Left ventricle myocardium superior (tissue), 1 donor: ENCODE measurements at regions not wholly inside any gene's neighbourhood (a gene's known extent, or its start where the extent isn't known, plus 50 kb on each side); places are given as distances from the start of the nearest gene placed in this dataset.
"Not testable (repeated sequence)": the region's sequence is repeated elsewhere in the genome, so short reads cannot be mapped to it uniquely, and the experiment has no call there.

Source experiments
- ATAC-seq: fragments of 200-7000 bp; cut with Tn5 transposase; one replicate; pipeline ENCODE4 v1.9.1; 2020; ENCODE audit warnings: mild to moderate bottlenecking, moderate library complexity
- DNase-seq: peaks from one replicate; pipeline ENCODE4 v3.0.0-alpha.2; 2020
- intact Hi-C: fragments of 100-400 bp; cut with micrococcal nuclease; formaldehyde crosslinking; loops from one replicate; pipeline ENCODE4 v1.11.0; 2022
- donor health status: DM: no; HTN: yes; CAD: no; lungs with severe emphysema.

GRCh38 chr2:118388771-118389170, 300.5 kb downstream of the INSIG2 start:
- intact Hi-C loops, result no loop called here
- DNase-seq (no peak), ATAC-seq (no peak)

- ATAC-seq, result no peak
- no peak for DNase-seq
- intact Hi-C loops, result no loop called here
These were observed 299.2 kb downstream of the INSIG2 start for GRCh38 chr2:118387509-118387908.

GRCh38 chr2:118386641-118387302, 298.5 kb downstream of the INSIG2 start:
- intact Hi-C loops, result no loop called here
- no peak for DNase-seq
- no peak for ATAC-seq

DNA sequence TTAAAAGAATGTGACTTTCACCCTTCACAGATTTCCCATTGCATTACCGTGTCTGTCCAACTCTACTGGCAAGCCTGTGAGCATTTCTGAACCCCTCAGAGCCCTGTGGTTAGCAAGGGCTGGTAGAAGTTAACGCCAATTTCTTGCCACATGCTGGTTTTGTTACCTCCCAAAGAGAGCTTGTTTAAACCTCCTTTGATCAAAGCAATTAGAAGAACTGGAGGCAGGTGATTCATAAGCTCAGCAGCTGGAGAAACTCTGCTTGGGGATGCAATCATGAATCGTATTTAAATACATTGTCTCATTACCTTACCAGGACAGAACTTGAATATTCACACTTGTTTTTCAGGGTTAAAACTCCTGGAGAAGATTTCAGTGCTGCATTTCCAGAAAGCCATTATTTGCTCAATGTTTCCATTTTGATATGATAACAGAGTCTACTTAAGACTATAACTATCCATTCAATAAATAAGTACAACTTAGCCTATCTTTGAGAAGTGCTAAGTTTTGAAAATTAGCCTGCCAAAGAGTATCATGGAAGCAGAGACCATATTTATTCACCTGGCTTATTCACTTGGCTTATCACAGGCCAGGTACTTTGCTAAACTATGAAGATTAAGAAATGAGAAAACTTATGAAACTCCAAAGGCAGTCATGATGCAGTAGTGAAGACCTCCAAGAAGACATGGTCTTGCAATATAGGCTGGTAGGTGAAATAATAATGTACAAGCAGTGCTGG, 292.8 kb downstream of the INSIG2 start:
- intact Hi-C loops, result no loop called here
- DNase-seq (no peak), ATAC-seq (no peak)

DNA sequence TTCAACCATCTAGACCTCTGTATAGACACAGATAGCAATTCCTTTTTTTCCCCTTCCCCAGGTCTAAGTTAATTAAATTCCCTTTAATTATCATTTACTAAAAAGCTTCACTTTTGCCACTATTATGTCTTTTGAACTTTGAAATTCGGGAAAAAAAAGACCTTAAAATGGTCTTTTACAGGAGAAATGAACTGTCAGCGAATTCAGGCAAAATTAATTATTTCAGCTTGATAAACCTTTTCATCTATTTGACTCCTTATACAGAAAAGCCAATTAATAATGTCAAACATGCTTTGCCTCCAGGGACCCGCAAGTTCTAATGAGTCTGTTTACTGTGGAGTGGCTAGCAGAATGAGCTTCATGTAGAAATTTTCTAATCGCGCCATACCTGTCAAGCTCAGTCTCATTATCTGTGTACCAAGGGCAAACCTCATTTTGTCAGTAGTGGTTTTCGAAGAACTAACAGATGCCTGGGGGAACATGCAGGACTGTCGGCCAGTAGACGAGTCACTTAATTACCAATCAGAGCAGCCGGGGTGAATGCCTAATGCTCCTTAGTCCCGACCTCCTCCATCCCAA, 287.7 kb downstream of the INSIG2 start:
- intact Hi-C loops, result no loop called here
- DNase-seq (no peak), ATAC-seq (no peak)

DNA sequence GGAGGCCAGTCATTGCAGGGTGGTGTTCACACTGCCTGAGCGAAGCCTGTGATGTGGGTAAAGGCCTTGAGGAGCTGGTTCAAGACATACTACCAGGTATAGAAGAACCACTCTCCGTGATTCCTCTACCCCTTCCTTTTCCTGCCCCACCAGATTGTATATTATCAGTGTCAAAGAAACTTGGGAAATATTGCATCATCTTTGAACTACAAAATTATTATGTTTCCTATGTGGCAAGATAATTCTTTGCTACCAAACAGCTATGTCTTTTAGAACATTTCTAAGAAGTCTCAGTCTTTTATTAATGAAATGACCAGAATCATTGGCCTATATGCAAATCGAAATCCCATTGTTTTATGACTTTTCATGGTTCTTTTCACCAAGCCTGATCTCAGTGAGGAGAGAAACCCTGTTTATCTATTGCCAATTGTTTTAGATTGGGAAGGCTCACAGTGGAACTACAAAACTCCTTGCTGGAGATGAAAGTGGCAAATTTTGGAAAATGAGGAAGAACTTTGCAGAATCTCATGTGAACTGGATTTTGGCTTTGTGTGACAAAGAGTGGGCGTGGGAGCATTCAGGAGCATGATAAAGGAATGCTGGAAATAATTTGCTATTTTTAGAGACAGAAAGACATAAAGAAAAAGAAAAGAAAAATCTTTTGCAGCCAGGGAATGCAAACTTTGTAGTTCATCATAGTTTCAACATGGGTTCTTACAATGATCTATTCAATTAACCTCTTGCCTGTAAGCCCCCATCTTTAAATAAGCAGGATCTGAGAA, 286.9 kb downstream of the INSIG2 start:
- intact Hi-C loops, result no loop called here
- no peak for DNase-seq
- no peak for ATAC-seq

- intact Hi-C loops, result no loop called here
- ATAC-seq, result no peak
- DNase-seq, result no peak
These were observed 284.9 kb downstream of the INSIG2 start for GRCh38 chr2:118372886-118373830.

DNA sequence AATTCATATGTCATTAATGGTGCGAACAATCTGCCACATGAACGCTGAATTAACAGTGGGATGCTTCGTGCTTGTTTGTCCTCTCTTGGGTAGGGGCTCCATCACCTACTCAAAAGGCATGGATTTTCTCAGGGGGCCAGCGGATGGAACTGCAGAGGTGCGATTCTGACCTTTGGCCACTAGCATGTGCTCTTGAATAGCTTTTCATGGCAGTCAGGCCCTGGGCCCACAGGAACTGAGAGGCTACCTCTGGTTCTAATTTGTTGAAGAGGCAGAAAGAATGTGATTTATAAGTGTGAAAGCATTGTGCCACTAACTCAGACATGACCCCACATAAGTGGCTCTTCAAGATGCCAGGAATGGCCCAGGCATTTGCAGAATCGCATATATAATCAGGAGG, 283.2 kb downstream of the INSIG2 start:
- ATAC-seq, result no peak
- intact Hi-C loops, result no loop called here

GRCh38 chr2:118369521-118369920, 281.2 kb downstream of the INSIG2 start:
- intact Hi-C loops, DNase-seq, ATAC-seq: not testable (repeated sequence)

More for the DNA sequence above, 283.2 kb downstream of the INSIG2 start:
- DNase-seq, result no peak

DNA sequence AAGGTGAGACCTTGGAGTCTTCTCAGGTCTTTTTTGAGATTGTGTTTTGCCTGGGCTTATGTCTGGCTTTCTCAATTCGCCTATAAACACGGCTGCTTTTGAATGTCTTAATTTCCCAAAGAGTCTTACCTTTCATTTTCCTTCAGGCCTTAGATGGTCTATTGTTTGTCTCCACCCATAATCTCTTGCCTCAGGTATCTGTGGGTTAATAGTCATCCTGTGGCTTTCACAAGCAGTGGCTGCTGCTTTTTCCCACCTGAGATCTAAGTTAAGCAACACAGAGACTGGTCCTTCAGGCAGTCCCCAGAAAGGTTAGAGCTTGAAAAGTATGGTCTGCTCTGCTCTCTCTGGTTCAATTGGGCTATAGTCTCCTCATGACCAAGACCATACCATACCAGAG, 275.3 kb downstream of the INSIG2 start:
- no peak for DNase-seq
- ATAC-seq, result no peak
- intact Hi-C loops, result no loop called here

DNA sequence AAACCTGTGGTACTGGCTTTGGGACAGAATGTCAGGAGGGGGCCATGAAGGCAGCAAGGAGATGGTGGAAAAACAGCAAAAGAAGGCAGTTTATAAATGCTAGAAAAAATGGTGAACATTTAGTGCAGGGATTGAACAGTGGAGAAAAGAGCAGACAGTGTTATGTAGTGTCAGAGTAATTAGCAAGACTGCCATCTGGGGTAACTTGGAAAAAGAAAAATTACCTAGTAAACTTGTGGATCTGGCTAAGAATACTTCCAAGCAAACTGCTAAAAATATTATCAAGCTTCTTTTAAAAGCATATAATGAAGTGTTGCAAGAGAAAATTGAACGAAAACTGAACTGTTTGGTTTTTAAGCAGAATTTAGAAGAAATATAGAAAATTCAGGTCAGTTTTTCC, 267.8 kb downstream of the INSIG2 start:
- intact Hi-C loops, result no loop called here
- ATAC-seq (no peak), DNase-seq (no peak)

GRCh38 chr2:118351796-118352195, 263.5 kb downstream of the INSIG2 start:
- ATAC-seq (no peak), DNase-seq (no peak)
- intact Hi-C loops, result no loop called here

DNA sequence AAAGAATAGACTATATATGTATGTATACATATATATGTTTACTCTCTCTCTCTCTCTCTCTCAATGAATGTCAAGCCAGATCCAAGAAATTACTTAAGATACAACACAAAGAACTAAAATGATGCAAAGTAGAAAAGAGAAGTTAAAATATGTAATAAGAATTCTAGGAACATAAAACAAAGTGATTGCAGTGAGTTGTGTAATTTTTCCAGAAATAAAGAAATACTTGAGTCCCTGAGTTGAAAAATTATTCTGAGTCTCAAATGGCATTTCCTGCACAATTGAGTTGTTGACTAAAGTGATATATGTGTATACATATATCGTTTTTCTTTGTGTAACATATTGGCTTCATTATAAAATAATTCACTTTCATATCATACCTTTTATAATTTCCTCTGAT, 262.4 kb downstream of the INSIG2 start:
- DNase-seq (no peak), ATAC-seq (no peak)

GRCh38 chr2:118349365-118349764, 261.1 kb downstream of the INSIG2 start:
- intact Hi-C loops, result no loop called here
- DNase-seq, result no peak
- no peak for ATAC-seq

More for the DNA sequence above, 262.4 kb downstream of the INSIG2 start:
- intact Hi-C loops, result no loop called here

- intact Hi-C loops, result no loop called here
- ATAC-seq, result no peak
- no peak for DNase-seq
These were observed 260.2 kb downstream of the INSIG2 start for GRCh38 chr2:118348380-118349034.

- ATAC-seq, result no peak
- intact Hi-C loops, result no loop called here
- no peak for DNase-seq
These were observed 257.2 kb downstream of the INSIG2 start for GRCh38 chr2:118345465-118345864.

DNA sequence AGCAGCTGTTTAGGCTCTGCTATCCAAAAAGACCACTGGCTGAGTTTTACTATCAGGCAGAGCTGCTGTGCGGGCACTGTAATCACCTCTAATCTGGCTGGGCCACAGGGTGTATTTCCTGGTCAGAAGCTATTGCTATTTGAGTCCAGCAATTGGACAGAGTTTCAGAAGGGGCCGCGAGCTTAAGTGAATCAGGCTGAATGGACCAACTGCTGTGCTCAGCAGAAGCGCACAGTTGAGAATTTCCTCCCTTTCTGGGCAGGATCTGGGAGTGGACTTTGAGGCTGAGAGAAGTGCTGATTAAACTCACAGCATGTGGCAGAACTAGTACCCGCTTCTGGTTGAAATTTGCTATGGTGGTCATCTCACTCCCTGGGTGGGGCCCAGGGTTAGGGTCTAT, 251.8 kb downstream of the INSIG2 start:
- intact Hi-C loops, result no loop called here
- DNase-seq (no peak), ATAC-seq (no peak)

- ATAC-seq, result no peak
- DNase-seq, result no peak
- intact Hi-C loops, result no loop called here
These were observed 251.1 kb downstream of the INSIG2 start for GRCh38 chr2:118339386-118339785.
